GM20000 (cell line): ENCODE measurements at regions not wholly inside any gene's neighbourhood (a gene's known extent, or its start where the extent isn't known, plus 50 kb on each side); places are given as distances from the start of the nearest gene placed in this dataset.

ENCODE experiments used
- DNase-seq: peaks from one replicate; pipeline ENCODE4 v3.0.0; 2012; ENCODE audit warnings: low spot score
- TF ChIP-seq, protein P1 (sequence below): IDR thresholded peaks from 2 replicates; pipeline ENCODE4 v1.5.1; 2012; ENCODE audit warnings: mild to moderate bottlenecking, control low read depth; ENCODE audit errors: extremely low read depth, missing control alignments

DNA sequence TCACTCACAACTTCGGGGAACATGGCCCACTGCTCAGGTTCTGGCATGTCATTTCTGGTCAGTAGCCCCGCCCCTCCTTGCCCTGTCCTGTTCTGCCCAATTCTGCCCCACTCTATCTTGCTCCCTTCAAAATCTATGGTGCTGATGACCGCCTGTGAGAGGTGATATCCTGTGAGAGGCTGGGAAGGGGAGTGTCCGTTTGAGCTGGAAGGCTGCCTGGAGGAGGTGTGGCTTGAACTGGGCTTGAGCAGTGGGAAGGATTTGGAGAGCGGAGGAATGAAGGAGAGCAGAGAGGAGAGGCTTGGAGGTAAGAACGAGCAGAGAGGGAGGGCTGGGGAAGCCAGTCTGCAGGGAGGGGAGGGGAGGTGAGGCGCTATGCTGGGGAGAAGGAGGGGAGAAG lies 145.3 kb downstream of the RPS24 start:
- DNase-seq = no peak
- TF ChIP-seq, protein P1, sequence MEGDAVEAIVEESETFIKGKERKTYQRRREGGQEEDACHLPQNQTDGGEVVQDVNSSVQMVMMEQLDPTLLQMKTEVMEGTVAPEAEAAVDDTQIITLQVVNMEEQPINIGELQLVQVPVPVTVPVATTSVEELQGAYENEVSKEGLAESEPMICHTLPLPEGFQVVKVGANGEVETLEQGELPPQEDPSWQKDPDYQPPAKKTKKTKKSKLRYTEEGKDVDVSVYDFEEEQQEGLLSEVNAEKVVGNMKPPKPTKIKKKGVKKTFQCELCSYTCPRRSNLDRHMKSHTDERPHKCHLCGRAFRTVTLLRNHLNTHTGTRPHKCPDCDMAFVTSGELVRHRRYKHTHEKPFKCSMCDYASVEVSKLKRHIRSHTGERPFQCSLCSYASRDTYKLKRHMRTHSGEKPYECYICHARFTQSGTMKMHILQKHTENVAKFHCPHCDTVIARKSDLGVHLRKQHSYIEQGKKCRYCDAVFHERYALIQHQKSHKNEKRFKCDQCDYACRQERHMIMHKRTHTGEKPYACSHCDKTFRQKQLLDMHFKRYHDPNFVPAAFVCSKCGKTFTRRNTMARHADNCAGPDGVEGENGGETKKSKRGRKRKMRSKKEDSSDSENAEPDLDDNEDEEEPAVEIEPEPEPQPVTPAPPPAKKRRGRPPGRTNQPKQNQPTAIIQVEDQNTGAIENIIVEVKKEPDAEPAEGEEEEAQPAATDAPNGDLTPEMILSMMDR = no peak

DNA sequence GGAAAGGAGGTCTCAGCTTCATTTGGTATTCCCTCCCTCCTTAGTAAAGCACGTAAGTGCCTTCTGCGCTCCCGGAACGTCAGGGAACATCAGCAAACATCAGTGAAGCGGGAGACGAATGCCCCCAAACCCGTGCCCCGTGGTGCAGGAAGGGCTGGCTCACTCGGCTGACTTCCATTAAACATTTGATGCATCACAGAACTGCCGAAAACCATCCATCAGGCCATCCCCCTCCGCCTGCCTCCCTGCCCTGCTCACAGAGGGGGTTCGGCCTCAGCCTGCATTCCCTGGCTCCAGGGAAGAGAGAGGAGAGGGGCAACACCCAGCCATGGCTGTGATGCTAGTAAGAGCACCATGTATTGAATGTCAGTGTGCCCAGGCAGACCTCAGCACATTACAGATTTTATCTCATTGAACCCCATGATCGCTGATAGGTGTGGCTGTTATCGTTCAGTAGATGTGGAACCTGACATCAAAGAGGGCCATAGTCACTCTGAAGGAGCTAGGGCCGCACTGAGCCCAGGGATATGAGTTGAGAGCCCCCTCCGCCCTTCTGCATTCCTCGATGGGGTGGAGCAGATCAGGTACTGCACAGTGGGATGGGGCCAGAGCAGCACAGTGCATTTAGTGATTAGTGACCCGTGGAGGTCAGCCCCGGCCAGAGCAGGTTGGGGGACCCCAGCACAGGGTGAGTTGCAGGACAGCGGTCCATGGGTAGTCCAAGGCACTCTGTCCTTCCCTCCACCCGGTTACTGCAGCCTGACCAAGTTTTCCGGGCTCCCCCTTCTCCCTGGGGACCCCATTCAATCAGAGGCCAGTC lies 146.4 kb downstream of the RPS24 start:
- TF ChIP-seq, protein P1 = no peak
- DNase-seq = no peak

- TF ChIP-seq, protein P1 = no peak
- DNase-seq = no peak
These were observed 147.9 kb downstream of the RPS24 start for GRCh38 chr10:78181381-78182055.

DNA sequence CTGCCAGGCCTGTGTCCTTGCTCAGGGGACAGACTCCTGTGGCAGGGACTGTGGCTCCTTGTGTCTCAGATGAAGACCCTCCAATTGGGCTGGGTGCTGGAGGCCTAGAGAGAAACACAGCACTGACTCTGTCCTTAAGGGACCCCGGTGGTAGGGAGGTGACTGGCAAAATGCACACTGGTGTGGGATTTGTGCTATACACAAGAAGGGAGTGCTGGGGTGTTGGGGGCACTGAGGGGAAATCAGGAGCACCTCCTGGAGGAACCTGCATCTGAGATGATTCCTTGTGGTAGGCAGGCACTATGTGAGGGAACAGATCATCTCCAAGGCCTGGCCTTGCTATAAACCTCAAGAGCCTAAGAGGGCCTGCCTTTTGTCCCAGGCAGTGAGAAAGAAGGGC lies 149.2 kb downstream of the RPS24 start:
- DNase-seq = no peak
- TF ChIP-seq, protein P1 = no peak

DNA sequence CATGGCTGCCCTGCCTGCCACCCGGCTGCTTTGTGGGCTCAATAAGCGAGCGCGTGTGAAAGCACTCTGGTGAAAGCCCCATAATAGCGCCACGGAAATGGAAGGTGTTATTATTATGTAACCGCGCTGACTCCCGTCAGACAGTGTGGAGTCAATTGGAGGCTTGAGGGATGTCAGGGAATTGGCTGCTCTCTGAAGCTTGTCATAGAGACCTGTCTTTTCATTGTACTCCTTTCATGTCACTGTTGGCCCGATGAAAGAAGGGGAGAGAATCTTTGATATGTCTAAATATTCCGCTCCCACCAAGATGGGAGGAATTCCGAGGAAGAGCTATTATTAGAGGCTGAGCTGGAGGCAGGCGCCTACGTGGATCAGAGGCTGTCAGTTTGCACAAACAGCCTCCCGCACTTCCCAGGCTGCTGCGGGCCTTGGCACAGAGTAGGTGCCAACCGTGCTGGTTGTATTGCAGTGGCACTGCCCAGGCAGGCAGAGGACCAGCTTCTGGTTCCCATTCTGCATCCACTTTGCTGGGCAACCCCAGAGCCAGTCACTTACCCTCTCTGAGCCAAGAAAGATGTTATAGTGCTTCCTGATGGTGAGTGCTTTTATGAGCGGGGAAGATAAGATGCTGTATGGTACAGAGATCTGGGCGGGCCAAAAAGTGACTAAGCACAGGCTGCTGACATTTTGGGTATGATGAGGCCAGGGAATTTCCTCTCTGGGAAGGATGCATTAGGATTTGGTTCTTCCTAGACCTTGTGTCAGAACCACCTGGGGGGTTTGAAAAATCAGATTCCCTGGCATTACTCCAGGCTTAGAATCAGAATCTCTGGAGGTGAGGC lies 151.4 kb downstream of the RPS24 start:
- no peak for DNase-seq
- TF ChIP-seq, protein P1 = no peak

DNA sequence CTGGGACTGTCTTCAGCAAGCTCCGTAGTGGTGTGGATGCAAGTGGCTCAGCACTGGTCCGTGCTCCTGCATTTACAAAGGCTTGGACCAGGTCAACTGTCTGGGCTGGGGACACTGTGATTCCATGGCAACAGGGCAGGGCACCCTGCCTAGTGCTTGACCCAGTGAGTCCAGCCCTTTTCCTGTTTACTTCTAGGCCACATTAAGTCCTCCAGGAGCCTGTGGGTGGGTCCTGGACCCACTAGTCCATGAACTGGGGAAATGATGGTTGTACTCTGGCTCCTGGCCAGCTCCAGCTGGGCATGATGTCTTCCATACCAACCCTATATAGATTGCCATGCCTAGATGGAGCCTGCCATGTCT lies 152.0 kb downstream of the RPS24 start:
- no peak for DNase-seq
- TF ChIP-seq, protein P1 = no peak

GRCh38 chr10:78186572-78186971 lies 152.9 kb downstream of the RPS24 start:
- no peak for DNase-seq
- TF ChIP-seq, protein P1 = no peak
